Fibroblast of skin of back (primary cell): ENCODE measurements at regions not wholly inside any gene's neighbourhood (a gene's known extent, or its start where the extent isn't known, plus 50 kb on each side); places are given as distances from the start of the nearest gene placed in this dataset.

Experiments
- DNase-seq: peaks from one replicate; pipeline ENCODE4 v3.0.0-alpha.2; 2013

- no peak for DNase-seq
These were observed 715.2 kb downstream of the TRIML1 start for GRCh38 chr4:188854436-188854835.

DNA sequence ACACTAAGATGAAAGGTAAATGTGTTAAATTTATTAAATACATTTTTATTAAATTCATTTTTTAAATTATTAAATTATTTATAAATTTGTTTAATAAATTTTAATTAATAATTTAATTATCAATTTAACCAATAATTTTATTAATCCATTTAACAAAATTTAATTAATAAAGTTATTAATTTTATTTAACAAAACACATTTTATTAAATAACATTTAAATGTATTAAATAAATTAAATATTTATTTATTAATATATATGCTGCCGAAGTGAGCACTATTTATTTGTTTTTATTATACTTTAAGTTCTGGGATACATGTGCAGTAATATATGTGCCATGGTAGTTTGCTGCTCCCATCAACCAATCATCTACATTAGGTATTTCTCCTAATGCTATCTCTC lies 719.5 kb downstream of the TRIML1 start:
- DNase-seq = no peak

DNA sequence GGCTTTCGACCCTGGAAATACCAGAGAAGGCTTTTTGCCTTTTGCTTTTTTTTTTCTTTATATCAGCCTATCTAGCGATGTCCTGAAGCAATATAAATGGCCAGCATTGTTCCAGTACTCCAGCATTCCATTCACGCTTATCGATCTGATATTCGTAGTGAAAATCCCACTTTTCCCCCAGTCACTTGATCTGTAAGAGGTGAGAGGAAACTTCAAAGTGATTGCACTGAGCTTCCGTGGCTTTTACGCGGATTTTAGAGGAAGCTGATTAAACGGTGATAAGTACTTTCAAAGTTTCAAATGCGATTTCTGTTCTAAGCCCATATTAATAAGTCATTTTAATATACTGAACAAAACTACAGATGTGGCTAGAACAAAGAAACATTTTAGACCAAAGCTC lies 725.5 kb downstream of the TRIML1 start:
- no peak for DNase-seq

DNA sequence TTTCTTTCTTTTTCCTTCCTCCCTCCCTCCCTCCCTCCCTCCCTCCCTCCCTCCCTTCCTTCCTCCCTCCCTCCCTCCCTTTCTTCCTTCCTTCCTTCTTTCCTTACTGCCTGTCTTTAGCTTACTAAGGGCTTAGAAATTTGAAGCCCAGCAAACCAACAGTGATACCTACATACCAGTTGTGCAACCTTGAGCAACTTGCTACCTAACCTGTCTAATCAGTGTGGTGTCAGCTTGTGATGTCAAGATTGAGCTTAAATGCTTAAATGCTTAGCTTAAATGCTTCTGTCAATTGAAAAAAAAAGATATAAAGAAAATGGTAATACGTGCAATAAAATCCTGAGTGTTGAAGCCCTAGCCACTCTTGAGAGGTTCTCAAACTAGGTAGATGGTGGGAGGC lies 728.6 kb downstream of the TRIML1 start:
- DNase-seq = no peak

GRCh38 chr4:188869581-188869980 lies 730.3 kb downstream of the TRIML1 start:
- DNase-seq = peak; percentile 5

DNA sequence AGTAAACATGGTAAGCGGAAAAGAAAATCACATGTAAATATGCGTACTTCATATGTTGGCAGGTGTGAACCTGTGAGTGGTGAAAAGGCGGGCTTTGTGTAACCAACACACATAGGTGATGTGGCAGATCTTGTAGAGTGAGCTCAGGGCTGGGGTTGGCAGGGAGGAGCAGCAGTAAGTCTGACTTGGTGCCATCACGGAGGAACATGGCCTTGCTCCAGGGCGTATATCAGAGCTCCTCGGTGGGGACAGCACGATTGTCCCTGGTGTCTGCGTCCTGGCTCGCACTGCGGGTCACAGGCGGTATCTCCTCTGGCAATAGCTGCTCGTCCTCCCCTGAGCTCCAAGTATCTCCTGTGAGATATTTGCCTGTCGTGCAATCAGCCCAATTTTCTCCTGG lies 733.6 kb downstream of the TRIML1 start:
- no peak for DNase-seq

- no peak for DNase-seq
These were observed 737.6 kb downstream of the TRIML1 start for GRCh38 chr4:188876881-188877280.

DNA sequence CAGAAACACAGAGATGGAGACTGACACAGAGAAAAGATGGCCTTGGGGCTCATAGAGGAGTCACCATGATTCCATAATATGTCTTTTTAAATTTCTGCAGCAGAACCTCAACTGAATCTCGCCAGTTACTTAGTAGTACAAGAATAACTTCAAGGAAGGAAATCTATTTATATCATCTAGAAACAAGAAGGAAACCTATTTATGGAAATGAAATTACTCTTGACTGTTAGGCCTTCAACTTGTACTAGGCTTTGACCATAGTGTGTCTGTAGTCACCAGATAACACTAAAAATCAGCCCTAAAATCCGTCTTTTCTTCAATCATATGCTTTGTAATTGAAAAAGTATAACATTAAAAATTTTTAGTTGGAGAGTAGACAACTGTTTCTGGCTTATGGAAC lies 740.4 kb downstream of the TRIML1 start:
- DNase-seq = no peak

DNA sequence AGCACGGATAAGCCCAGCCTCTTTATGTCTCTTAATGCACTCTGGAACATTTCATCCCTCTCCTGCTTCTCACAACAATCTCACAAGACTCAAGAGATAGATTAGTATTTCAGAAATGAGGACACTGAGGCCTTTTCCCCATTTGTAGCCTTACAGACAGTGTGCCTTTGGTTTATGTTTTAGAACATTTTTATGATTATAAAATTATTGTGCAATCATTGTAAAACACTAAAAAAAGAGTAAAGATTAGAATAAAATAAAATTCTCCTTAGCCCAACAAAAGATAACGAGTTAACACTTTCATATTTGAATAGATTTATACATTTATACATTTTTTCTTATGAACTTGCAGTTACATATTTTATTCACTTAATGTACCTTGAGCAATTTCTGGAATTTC lies 748.7 kb downstream of the TRIML1 start:
- no peak for DNase-seq

GRCh38 chr4:188892837-188893236 lies 753.6 kb downstream of the TRIML1 start:
- no peak for DNase-seq

DNA sequence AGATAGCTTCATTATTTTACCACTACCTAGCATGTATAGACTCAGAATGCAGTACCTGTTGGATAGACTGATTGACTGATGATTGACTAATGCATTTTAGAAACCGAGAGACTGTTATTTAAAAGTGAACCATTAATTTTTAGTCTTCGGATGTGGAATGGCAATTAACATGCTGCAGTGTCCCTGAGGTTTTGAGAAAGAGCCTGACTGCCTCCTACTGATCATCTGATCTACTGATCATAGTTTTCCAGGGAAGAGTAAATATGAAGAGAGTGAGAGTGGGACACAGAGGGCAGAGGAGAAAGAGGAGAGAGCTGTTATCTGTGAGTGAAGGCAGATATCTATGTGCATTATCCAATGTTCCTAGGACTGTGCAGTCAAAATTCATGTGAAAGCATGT lies 764.7 kb downstream of the TRIML1 start:
- DNase-seq = no peak

DNA sequence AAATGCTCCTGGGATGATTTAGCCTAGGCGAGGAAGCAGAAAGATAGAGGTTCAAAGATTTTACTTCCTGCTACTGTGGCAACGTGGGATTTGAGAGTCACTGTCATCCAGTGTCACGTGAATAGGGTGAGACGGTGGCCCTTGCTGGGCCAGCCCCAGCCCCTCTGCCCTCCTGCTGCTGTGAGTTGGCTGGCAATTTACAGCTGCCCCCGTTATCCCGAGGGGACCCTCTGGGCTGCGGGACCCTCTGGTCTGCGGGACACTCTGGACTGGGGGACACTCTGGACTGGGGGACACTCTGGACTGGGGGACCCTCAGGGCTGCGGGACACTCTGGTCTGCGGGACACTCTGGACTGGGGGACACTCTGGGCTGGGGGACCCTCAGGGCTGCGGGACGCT lies 765.4 kb downstream of the TRIML1 start:
- DNase-seq = no peak

- DNase-seq = no peak
These were observed 766.0 kb downstream of the TRIML1 start for GRCh38 chr4:188905248-188905647.

DNA sequence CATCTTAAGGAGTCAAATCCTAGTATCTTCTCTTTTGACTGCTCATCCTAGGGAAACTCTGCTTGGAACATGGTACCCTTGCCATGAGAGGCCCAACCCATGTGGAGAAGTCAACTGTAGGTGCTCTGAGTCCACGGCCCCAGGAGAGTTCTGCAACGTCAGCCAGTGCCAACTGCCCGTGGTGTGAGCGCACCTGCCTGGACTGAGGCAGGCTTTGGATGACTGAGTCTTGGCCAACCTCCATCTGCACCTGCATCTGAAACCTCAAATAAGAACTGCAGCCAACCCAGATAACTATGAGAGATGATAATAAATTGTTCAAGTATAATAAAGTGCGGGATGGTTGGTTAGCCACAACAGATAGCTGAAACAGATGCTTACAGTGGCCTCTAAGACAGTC lies 772.0 kb downstream of the TRIML1 start:
- DNase-seq = no peak

GRCh38 chr4:188911707-188912106 lies 772.5 kb downstream of the TRIML1 start:
- no peak for DNase-seq

DNA sequence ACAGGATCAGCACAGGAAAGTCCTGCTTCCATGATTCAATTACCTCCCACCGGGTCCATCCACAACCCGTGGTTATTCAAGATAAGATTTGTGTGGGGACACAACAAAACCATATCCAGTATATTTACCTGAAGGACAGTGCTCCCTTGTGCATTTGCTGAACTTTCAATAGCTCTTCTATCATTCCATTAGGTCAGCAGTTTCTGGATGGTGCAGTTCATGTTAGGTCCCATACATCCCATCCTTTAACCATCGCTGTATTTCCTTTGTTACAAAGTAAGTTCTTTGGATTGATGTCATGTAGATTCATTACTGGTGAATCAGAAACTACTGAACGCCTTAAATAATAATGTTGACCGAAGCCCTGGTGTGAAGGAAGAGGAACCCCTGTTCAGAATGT lies 775.9 kb downstream of the TRIML1 start:
- peak; percentile 28 for DNase-seq

GRCh38 chr4:188918787-188919186 lies 779.5 kb downstream of the TRIML1 start:
- no peak for DNase-seq

- no peak for DNase-seq
These were observed 791.6 kb downstream of the TRIML1 start for GRCh38 chr4:188930822-188931221.

DNA sequence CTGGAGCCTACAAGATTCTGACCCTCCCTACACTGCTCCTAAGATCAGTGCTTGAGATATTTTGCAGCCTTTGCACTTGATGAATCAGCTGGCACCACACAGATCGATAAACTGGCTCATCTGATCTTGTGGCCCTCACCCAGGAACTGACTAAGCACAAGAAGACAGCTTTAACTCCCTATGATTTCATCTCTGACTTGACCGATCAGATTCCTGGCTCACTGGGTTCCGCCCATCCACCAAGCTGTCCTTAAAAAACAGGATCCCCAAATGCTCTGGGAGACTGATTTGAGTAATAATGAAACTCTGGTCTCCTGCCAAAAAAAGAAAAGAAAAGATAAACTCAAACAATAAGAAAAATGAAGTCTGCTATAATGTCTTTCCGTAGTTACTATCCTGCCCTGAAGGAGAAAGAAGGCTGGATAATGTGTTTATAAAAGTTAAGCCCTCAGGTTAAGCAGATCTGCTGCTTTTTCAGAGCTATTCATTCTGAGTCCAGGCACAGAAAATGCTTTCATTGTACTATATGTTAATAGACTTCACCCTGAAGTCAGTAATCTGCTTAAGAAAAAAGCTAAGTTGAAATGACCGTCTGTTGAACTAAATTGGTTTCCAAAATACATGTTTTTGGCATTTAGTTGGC lies 795.2 kb downstream of the TRIML1 start:
- peak; percentile 35 for DNase-seq

- DNase-seq = peak; percentile 100
These were observed 802.4 kb downstream of the TRIML1 start for GRCh38 chr4:188941524-188942119.

DNA sequence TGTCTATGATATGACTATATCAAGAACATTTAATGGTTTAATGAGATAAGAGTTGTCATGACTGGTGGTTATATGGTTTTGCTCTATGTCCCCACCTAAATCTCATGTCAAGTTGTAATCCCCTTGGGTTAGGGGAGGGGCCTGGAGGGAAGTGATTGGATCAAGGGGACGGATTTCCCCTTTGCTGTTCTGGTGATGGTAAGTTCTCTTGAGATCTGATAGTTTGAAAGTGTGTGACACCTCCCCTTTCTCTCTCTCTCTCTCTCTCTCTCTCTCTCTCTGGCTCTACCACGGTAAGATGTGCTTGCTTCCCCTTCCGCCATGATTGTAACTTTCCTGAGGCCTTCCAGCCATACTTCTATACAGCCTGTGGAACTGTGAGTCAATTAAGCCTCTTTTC lies 803.4 kb downstream of the TRIML1 start:
- peak; percentile 12 for DNase-seq

DNA sequence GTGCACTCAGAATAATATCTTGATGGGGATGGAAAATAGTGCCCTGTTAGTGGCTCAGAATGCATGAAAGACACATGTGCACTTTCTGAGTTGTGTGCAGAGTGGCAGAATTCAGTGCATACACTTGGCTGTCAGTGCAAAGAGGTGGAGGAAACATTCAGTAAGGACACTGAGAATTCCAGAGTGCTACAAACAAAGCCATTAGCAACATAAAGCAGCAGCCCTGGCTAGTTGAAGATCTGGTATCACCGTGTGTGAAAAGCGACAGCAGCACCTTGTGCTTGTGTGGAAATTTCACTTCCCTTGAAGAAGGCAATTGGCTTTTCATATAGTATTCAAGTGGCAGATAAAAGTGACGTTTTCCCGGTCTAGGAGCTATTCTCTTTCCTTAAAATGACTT lies 810.4 kb downstream of the TRIML1 start:
- DNase-seq = no peak

- no peak for DNase-seq
These were observed 815.8 kb downstream of the TRIML1 start for GRCh38 chr4:188955066-188955465.

- no peak for DNase-seq
These were observed 817.3 kb downstream of the TRIML1 start for GRCh38 chr4:188956566-188956965.

DNA sequence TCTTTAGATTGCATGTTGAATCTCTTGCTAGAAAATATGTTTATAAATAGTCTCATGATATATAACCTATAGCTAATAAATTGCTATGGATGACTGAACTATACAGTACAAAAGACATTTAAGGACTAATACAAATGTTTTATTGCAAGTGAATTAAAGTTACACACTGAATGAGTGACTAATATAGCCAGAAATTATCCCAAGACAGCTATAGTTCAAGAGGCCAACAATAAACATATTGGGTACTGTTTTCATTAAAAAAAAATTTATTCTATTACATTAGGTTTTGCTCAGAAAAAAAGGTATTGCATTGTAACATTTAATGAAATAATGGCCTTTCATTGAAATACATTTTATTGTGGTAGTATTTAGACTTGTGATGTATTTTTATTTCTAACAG lies 819.1 kb downstream of the TRIML1 start:
- no peak for DNase-seq
